ENCODE measurements at regions not wholly inside any gene's neighbourhood (a gene's known extent, or its start where the extent isn't known, plus 50 kb on each side); places are given as distances from the start of the nearest gene placed in this dataset.

- TF ChIP-seq, protein P1, sequence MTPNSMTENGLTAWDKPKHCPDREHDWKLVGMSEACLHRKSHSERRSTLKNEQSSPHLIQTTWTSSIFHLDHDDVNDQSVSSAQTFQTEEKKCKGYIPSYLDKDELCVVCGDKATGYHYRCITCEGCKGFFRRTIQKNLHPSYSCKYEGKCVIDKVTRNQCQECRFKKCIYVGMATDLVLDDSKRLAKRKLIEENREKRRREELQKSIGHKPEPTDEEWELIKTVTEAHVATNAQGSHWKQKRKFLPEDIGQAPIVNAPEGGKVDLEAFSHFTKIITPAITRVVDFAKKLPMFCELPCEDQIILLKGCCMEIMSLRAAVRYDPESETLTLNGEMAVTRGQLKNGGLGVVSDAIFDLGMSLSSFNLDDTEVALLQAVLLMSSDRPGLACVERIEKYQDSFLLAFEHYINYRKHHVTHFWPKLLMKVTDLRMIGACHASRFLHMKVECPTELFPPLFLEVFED (CRISPR knock-in tag; conservative IDR thresholded peaks at IDR 0.05), result no peak
- TF ChIP-seq PYGO2 (tag; IDR thresholded peaks at IDR 0.05) (no peak), ATF2 (CRISPR knock-in tag; IDR thresholded peaks at IDR 0.05) (no peak), RBFOX2 (IDR thresholded peaks at IDR 0.05; ENCODE audit: low read depth, low read length) (no peak), ZNF280A (IDR thresholded peaks at IDR 0.05; ENCODE audit: low read depth, partially characterized antibody) (peak; percentile 86)
- TF ChIP-seq, protein P2, sequence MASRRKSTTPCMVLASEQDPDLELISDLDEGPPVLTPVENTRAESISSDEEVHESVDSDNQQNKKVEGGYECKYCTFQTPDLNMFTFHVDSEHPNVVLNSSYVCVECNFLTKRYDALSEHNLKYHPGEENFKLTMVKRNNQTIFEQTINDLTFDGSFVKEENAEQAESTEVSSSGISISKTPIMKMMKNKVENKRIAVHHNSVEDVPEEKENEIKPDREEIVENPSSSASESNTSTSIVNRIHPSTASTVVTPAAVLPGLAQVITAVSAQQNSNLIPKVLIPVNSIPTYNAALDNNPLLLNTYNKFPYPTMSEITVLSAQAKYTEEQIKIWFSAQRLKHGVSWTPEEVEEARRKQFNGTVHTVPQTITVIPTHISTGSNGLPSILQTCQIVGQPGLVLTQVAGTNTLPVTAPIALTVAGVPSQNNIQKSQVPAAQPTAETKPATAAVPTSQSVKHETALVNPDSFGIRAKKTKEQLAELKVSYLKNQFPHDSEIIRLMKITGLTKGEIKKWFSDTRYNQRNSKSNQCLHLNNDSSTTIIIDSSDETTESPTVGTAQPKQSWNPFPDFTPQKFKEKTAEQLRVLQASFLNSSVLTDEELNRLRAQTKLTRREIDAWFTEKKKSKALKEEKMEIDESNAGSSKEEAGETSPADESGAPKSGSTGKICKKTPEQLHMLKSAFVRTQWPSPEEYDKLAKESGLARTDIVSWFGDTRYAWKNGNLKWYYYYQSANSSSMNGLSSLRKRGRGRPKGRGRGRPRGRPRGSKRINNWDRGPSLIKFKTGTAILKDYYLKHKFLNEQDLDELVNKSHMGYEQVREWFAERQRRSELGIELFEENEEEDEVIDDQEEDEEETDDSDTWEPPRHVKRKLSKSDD (conservative IDR thresholded peaks at IDR 0.05; ENCODE audit: low read length), result no peak
Measured at GRCh38 chr3:5448816-5449215, 261.3 kb downstream of the EDEM1 start (continued).
